Neural cell (in vitro differentiated cells): ENCODE measurements at regions not wholly inside any gene's neighbourhood (a gene's known extent, or its start where the extent isn't known, plus 50 kb on each side); places are given as distances from the start of the nearest gene placed in this dataset.
"Not testable (repeated sequence)": the region's sequence is repeated elsewhere in the genome, so short reads cannot be mapped to it uniquely, and the experiment has no call there.

Experiments used
- EP300 ChIP-seq: fragments of 450-650 bp; conservative IDR thresholded peaks from 2 replicates; pipeline ENCODE4 v1.6.1; 2014; ENCODE audit warnings: antibody characterized with exemption, mild to moderate bottlenecking, moderate library complexity; ENCODE audit not compliant: poor library complexity, severe bottlenecking
- EZH2 ChIP-seq: fragments of 200-600, 300-800 bp; shearing (Covaris generic), sonication (generic); IDR thresholded peaks from 2 replicates; pipeline ENCODE4 v1.6.1; 2014; ENCODE audit warnings: antibody characterized with exemption, low read length, borderline replicate concordance, mild to moderate bottlenecking; ENCODE audit not compliant: insufficient read depth, poor library complexity, severe bottlenecking
- RAD21 ChIP-seq: fragments of 450-650 bp; conservative IDR thresholded peaks from 2 replicates; pipeline ENCODE4 v1.6.1; 2014; ENCODE audit warnings: antibody characterized with exemption, mild to moderate bottlenecking, moderate library complexity
- SMC3 ChIP-seq: fragments of 450-650 bp; conservative IDR thresholded peaks from 2 replicates; pipeline ENCODE4 v1.6.1; 2014; ENCODE audit warnings: antibody characterized with exemption, mild to moderate bottlenecking, moderate library complexity; ENCODE audit not compliant: poor library complexity
- TF ChIP-seq, protein P1 (sequence below): fragments of 450-650 bp; IDR thresholded peaks from 2 replicates; pipeline ENCODE4 v1.5.1; 2014; ENCODE audit warnings: antibody characterized with exemption, mild to moderate bottlenecking, moderate library complexity; ENCODE audit not compliant: poor library complexity, severe bottlenecking

DNA sequence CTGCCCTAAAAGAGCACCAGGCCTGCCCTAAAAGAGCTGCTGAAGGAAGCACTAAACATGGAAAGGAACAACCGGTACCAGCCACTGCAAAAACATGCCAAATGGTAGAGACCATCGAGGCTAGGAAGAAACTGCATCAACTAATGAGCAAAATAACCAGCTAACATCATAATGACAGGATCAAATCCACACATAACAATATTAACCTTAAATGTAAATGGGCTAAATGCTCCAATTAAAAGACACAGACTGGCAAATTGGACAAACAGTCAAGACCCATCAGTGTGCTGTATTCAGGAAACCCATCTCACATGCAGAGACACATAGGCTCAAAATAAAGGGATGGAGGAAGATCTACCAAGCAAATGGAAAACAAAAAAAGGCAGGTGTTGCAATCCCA is 104.7 kb downstream of the C4BPA start:
- TF ChIP-seq SMC3, EZH2, EP300, RAD21: not testable (repeated sequence)
- TF ChIP-seq, protein P1, sequence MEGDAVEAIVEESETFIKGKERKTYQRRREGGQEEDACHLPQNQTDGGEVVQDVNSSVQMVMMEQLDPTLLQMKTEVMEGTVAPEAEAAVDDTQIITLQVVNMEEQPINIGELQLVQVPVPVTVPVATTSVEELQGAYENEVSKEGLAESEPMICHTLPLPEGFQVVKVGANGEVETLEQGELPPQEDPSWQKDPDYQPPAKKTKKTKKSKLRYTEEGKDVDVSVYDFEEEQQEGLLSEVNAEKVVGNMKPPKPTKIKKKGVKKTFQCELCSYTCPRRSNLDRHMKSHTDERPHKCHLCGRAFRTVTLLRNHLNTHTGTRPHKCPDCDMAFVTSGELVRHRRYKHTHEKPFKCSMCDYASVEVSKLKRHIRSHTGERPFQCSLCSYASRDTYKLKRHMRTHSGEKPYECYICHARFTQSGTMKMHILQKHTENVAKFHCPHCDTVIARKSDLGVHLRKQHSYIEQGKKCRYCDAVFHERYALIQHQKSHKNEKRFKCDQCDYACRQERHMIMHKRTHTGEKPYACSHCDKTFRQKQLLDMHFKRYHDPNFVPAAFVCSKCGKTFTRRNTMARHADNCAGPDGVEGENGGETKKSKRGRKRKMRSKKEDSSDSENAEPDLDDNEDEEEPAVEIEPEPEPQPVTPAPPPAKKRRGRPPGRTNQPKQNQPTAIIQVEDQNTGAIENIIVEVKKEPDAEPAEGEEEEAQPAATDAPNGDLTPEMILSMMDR, result not testable (repeated sequence)
